GM12878 (cell line): ENCODE measurements at regions not wholly inside any gene's neighbourhood (a gene's known extent, or its start where the extent isn't known, plus 50 kb on each side); places are given as distances from the start of the nearest gene placed in this dataset.

ENCODE experiments used
- ATAC-seq: fragments of 200-7000 bp; cut with Tn5 transposase; 3 replicates; pipeline ENCODE4 v1.9.1; 2020; ENCODE audit warnings: mild to moderate bottlenecking, moderate library complexity
- BruUV-seq: library from RNA; stranded (reverse); fragments of 400-500 nt; replicated peaks from 2 replicates; lab custom pipeline; 2021; lab: Mats Ljungman, UMichigan
- CTCF ChIA-PET: fragments of 300-600 bp; sonication (Branson Sonifier 250); formaldehyde crosslinking; extraction: SDS; loops from one replicate; lab custom pipeline; 2021; ENCODE audit warnings: inconsistent platforms; lab: Yijun Ruan, JAX
- POLR2A ChIA-PET: fragments of 350-600 bp; formaldehyde crosslinking; extraction: SDS; loops from one replicate; lab custom pipeline; 2021; ENCODE audit warnings: inconsistent platforms; lab: Charles Lee
- RAD21 ChIA-PET: fragments of 300-600 bp; sonication (Branson Sonifier 250); formaldehyde crosslinking; loops from one replicate; lab custom pipeline; 2023; ENCODE audit warnings: antibody characterized with exemption; ENCODE audit not compliant: unreplicated experiment; lab: Charles Lee
- SMC1A ChIA-PET: fragments of 300-600 bp; sonication (Branson Sonifier 250); formaldehyde crosslinking; loops from one replicate; lab custom pipeline; 2023; ENCODE audit not compliant: unreplicated experiment, uncharacterized antibody; lab: Charles Lee
- DNase-seq: peaks from one replicate; pipeline ENCODE4 v3.0.0-alpha.2; 2011; ENCODE audit warnings: low read depth, low spot score
- FAIRE-seq: peaks from 3 replicates; lab custom pipeline; 2011; peaks lifted over from hg19 to GRCh38; lab: Jason Lieb, UNC
- H2AFZ ChIP-seq: 2 replicates; pipeline ENCODE4 v1.6.0; 2011; ENCODE audit warnings: low read depth, low read length, control low read depth; ENCODE audit not compliant: control insufficient read depth
- H3K27ac ChIP-seq: 2 replicates; pipeline ENCODE4 v1.5.1; 2011; ENCODE audit warnings: control low read depth; ENCODE audit not compliant: control insufficient read depth, insufficient read depth
- H3K27me3 ChIP-seq, 2 experiments: replicated peaks in 1 of 2; 2 replicates each; pipeline versions ENCODE4 v1.6.0 to v1.6.1; 2011; ENCODE audit warnings: low read length in 1 of 2; ENCODE audit not compliant: control insufficient read depth in 2 of 2, insufficient read depth in 2 of 2
- H3K36me3 ChIP-seq, 2 experiments: 2 replicates each; pipeline ENCODE4 v1.5.1; 2011; ENCODE audit warnings: low read length in 1 of 2; ENCODE audit not compliant: control insufficient read depth in 2 of 2, insufficient read depth in 2 of 2
- H3K4me1 ChIP-seq: 2 replicates; pipeline ENCODE4 v1.6.1; 2011; ENCODE audit warnings: mild to moderate bottlenecking, low read length, moderate library complexity, mixed read lengths; ENCODE audit not compliant: control insufficient read depth, insufficient read depth
- H3K4me2 ChIP-seq: 2 replicates; pipeline ENCODE4 v1.6.0; 2011; ENCODE audit warnings: control low read depth; ENCODE audit not compliant: control insufficient read depth, insufficient read depth
- H3K4me3 ChIP-seq: fragments of 200-600 bp; sonication (generic); 2 replicates; pipeline ENCODE4 v1.5.1; 2016
- H3K79me2 ChIP-seq: 2 replicates; pipeline ENCODE4 v1.6.0; 2011; ENCODE audit warnings: low read length; ENCODE audit not compliant: control insufficient read depth, insufficient read depth
- H3K9ac ChIP-seq: 2 replicates; pipeline ENCODE4 v1.8.0; 2011; ENCODE audit warnings: low read length, control low read depth, mixed read lengths; ENCODE audit not compliant: control insufficient read depth, insufficient read depth
- H3K9me3 ChIP-seq: replicated peaks from 3 replicates; pipeline ENCODE4 v1.5.1; 2011; ENCODE audit warnings: mild to moderate bottlenecking, low read length; ENCODE audit not compliant: control insufficient read depth, insufficient read depth
- H4K20me1 ChIP-seq: 2 replicates; pipeline ENCODE4 v1.6.0; 2011; ENCODE audit not compliant: control insufficient read depth, insufficient read depth
- BCL11A ChIP-seq: IDR thresholded peaks from 2 replicates; pipeline ENCODE4 v1.6.1; 2011; ENCODE audit warnings: low read depth, low read length
- CREB1 ChIP-seq: IDR thresholded peaks from 2 replicates; pipeline ENCODE4 v1.6.1; 2012; ENCODE audit warnings: low read depth, mild to moderate bottlenecking, inconsistent platforms
- GABPA ChIP-seq: IDR thresholded peaks from 2 replicates; pipeline ENCODE4 v1.6.1; 2014; ENCODE audit warnings: antibody characterized with exemption, low read depth, mild to moderate bottlenecking, inconsistent platforms
- MEF2B ChIP-seq: fragments of 450-650 bp; IDR thresholded peaks from 2 replicates; pipeline ENCODE4 v1.6.1; 2018; ENCODE audit warnings: mild to moderate bottlenecking, moderate library complexity; ENCODE audit not compliant: partially characterized antibody, poor library complexity, severe bottlenecking
- MTA3 ChIP-seq: IDR thresholded peaks from 2 replicates; pipeline ENCODE4 v1.6.1; 2012; ENCODE audit warnings: low read length, inconsistent platforms, borderline replicate concordance
- NFXL1 ChIP-seq: fragments of 450-650 bp; IDR thresholded peaks from 2 replicates; pipeline ENCODE4 v1.6.1; 2017; ENCODE audit warnings: antibody characterized with exemption, mild to moderate bottlenecking, borderline replicate concordance
- PML ChIP-seq: IDR thresholded peaks from 2 replicates; pipeline ENCODE4 v1.6.1; 2012; ENCODE audit warnings: low read length, inconsistent platforms
- POU2F2 ChIP-seq: IDR thresholded peaks from 3 replicates; pipeline ENCODE4 v1.6.1; 2011; ENCODE audit warnings: low read depth, mild to moderate bottlenecking, low read length, borderline replicate concordance
- RB1 ChIP-seq: fragments of 450-650 bp; formaldehyde crosslinking; IDR thresholded peaks from 2 replicates; pipeline ENCODE4 v1.6.1; 2017; ENCODE audit warnings: mild to moderate bottlenecking, borderline replicate concordance
- RFX5 ChIP-seq: IDR thresholded peaks from 2 replicates; pipeline ENCODE4 v1.6.1; 2011; ENCODE audit warnings: low read depth, low read length, improper control_type of control experiment
- SMAD1 ChIP-seq: fragments of 450-650 bp; IDR thresholded peaks from 2 replicates; pipeline ENCODE4 v1.6.1; 2018; ENCODE audit warnings: mild to moderate bottlenecking, low read depth; ENCODE audit not compliant: partially characterized antibody
- SMC3 ChIP-seq: IDR thresholded peaks from 2 replicates; pipeline ENCODE4 v1.6.1; 2011; ENCODE audit warnings: low read length, improper control_type of control experiment, borderline replicate concordance
- STAT1 ChIP-seq: fragments of 450-650 bp; conservative IDR thresholded peaks from 2 replicates; pipeline ENCODE4 v1.6.1; 2014; ENCODE audit warnings: antibody characterized with exemption, mild to moderate bottlenecking
- TARDBP ChIP-seq: IDR thresholded peaks from 2 replicates; pipeline ENCODE4 v1.6.1; 2016; ENCODE audit warnings: borderline replicate concordance
- ZNF622 ChIP-seq: fragments of 450-650 bp; IDR thresholded peaks from 2 replicates; pipeline ENCODE4 v1.6.1; 2017; ENCODE audit warnings: mild to moderate bottlenecking, inconsistent platforms
- in situ Hi-C: fragments of 300-500 bp; cut with MboI; formaldehyde crosslinking; loops from 9 replicates; pipeline ENCODE4 v1.14.3; 2018; ENCODE audit warnings: mixed read lengths
- intact Hi-C: fragments of 100-400 bp; cut with micrococcal nuclease; formaldehyde crosslinking; loops from one replicate; pipeline ENCODE4 v1.14.2; 2022; ENCODE audit not compliant: unreplicated experiment
- TF ChIP-seq, protein P1 (sequence below): IDR thresholded peaks from 2 replicates; pipeline ENCODE4 v1.6.1; 2012; ENCODE audit warnings: improper control_type of control experiment, low read depth, low read length; ENCODE audit not compliant: insufficient replicate concordance

DNA sequence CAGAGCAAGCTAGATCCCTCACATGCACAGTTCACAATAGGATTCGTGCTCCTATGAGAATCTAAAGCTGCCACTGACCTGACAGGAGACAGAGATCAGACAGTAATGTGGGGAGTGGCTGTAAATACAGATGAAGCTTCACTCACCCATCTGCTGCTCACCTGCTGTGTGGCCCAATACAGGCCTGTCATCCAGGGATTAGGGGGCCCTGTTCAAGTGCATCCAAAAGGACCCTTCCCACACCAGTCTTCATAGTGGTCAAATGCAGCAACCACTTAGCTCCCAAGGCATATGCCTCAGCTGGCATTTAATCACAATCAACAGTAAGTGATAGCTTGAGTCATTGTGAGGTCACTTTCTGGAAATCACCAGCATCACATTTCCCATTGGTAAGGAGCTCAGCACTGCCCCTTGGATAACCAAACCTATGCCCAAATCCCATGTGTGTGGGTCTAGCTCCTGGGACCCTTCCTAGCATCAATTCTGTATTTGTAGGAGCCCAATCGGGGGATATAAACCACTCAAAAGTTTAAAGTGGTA is 65.6 kb downstream of the OR4C45 start (continued):
- TF ChIP-seq, protein P1, sequence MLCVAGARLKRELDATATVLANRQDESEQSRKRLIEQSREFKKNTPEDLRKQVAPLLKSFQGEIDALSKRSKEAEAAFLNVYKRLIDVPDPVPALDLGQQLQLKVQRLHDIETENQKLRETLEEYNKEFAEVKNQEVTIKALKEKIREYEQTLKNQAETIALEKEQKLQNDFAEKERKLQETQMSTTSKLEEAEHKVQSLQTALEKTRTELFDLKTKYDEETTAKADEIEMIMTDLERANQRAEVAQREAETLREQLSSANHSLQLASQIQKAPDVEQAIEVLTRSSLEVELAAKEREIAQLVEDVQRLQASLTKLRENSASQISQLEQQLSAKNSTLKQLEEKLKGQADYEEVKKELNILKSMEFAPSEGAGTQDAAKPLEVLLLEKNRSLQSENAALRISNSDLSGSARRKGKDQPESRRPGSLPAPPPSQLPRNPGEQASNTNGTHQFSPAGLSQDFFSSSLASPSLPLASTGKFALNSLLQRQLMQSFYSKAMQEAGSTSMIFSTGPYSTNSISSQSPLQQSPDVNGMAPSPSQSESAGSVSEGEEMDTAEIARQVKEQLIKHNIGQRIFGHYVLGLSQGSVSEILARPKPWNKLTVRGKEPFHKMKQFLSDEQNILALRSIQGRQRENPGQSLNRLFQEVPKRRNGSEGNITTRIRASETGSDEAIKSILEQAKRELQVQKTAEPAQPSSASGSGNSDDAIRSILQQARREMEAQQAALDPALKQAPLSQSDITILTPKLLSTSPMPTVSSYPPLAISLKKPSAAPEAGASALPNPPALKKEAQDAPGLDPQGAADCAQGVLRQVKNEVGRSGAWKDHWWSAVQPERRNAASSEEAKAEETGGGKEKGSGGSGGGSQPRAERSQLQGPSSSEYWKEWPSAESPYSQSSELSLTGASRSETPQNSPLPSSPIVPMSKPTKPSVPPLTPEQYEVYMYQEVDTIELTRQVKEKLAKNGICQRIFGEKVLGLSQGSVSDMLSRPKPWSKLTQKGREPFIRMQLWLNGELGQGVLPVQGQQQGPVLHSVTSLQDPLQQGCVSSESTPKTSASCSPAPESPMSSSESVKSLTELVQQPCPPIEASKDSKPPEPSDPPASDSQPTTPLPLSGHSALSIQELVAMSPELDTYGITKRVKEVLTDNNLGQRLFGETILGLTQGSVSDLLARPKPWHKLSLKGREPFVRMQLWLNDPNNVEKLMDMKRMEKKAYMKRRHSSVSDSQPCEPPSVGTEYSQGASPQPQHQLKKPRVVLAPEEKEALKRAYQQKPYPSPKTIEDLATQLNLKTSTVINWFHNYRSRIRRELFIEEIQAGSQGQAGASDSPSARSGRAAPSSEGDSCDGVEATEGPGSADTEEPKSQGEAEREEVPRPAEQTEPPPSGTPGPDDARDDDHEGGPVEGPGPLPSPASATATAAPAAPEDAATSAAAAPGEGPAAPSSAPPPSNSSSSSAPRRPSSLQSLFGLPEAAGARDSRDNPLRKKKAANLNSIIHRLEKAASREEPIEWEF, result no peak
- TF ChIP-seq ZNF622, result no peak
- no peak for TF ChIP-seq SMAD1
- no peak for TF ChIP-seq POU2F2
- no peak for TF ChIP-seq CREB1
- TF ChIP-seq TARDBP, result no peak
- TF ChIP-seq SMC3, result no peak

DNA sequence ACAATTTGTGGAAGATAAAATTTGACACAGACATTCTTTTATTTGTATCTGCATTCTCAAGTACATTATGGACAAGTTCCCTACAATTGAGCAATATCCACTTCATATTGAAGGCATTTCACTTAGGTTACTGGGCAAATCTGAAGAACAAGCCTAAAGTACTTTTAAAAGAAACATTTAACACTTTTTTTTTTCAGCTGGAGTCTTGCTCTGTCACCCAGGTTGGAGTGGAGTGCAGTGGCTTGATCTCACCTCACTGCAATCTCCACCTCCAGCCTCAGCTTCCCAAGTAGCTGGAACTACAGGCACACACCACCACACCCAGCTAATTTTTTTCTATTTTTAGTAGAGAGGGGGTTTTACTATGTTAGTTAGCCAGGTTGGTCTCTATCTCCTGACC is 70.2 kb downstream of the OR4C45 start:
- no peaks in the 10 kb centered on the region for H3K36me3 ChIP-seq
- ChIA-PET CTCF (no interaction called here), POLR2A (no interaction called here), SMC1A (no interaction called here), RAD21 (no interaction called here)
- no peak for ATAC-seq
- H3K4me1 ChIP-seq, result no peaks in the 10 kb centered on the region
- no peaks in the 10 kb centered on the region for H3K9me3 ChIP-seq
- H3K9ac ChIP-seq, result no peak overlapping the region
- no peak for DNase-seq
- H3K27ac ChIP-seq, result no peak overlapping the region
- no peak overlapping the region for H3K4me2 ChIP-seq
- no peaks in the 10 kb centered on the region for H3K27me3 ChIP-seq
- FAIRE-seq, result no peak
- no TSS peak for BruUV-seq
- in situ Hi-C loops, result no loop called here
- no peak overlapping the region for H3K4me3 ChIP-seq
- no peaks in the 10 kb centered on the region for H3K79me2 ChIP-seq
- intact Hi-C loops, result no loop called here
- H2AFZ ChIP-seq, result no peak overlapping the region
- no peaks in the 10 kb centered on the region for H4K20me1 ChIP-seq
- TF ChIP-seq RB1 (no peak), MEF2B (no peak), GABPA (no peak), MTA3 (no peak), BCL11A (no peak), PML (no peak), NFXL1 (no peak), RFX5 (no peak), STAT1 (no peak)
- TF ChIP-seq, protein P1, result no peak
